OCI-LY7 (cell line): ENCODE measurements at regions not wholly inside any gene's neighbourhood (a gene's known extent, or its start where the extent isn't known, plus 50 kb on each side); places are given as distances from the start of the nearest gene placed in this dataset.

ENCODE experiments used
- BruUV-seq: library from RNA; stranded (reverse); fragments of 400-500 nt; replicated peaks from 2 replicates; lab custom pipeline; 2021; lab: Mats Ljungman, UMichigan
- CTCF ChIA-PET: fragments of 300-600 bp; sonication (Branson Sonifier 250); formaldehyde crosslinking; loops from one replicate; lab custom pipeline; 2022; ENCODE audit warnings: antibody characterized with exemption; ENCODE audit not compliant: unreplicated experiment; lab: Charles Lee
- POLR2A ChIA-PET: fragments of 300-600 bp; sonication (Branson Sonifier 250); formaldehyde crosslinking; loops from one replicate; lab custom pipeline; 2022; ENCODE audit warnings: antibody characterized with exemption; lab: Charles Lee
- DNase-seq: peaks from one replicate; pipeline ENCODE4 v3.0.0-alpha.2; 2015; ENCODE audit warnings: low spot score
- H2AFZ ChIP-seq: fragments of 200-600 bp; sonication (generic), shearing (Covaris generic); 2 replicates; pipeline ENCODE4 v1.6.1; 2014; ENCODE audit warnings: mild to moderate bottlenecking, antibody characterized with exemption, low read length, moderate library complexity
- H3K27ac ChIP-seq: fragments of 200-600 bp; sonication (generic); 2 replicates; pipeline ENCODE4 v1.5.1; 2014; ENCODE audit warnings: mixed run types, low read depth, mild to moderate bottlenecking, moderate library complexity, low read length, inconsistent platforms; ENCODE audit not compliant: poor library complexity, severe bottlenecking
- H3K36me3 ChIP-seq: fragments of 200-600 bp; sonication (generic); 2 replicates; pipeline ENCODE4 v1.6.1; 2014; ENCODE audit warnings: mild to moderate bottlenecking, antibody characterized with exemption, low read length, moderate library complexity, mixed read lengths; ENCODE audit not compliant: insufficient read depth
- H3K4me1 ChIP-seq: fragments of 200-600 bp; sonication (generic); 2 replicates; pipeline ENCODE4 v1.5.1; 2014; ENCODE audit warnings: mild to moderate bottlenecking, low read length; ENCODE audit not compliant: insufficient read depth, poor library complexity, severe bottlenecking
- H3K4me2 ChIP-seq: fragments of 200-600 bp; sonication (generic); 2 replicates; pipeline ENCODE4 v1.6.1; 2014; ENCODE audit warnings: mild to moderate bottlenecking, low read length
- H3K4me3 ChIP-seq: fragments of 200-600 bp; sonication (generic); 2 replicates; pipeline ENCODE4 v1.5.1; 2014; ENCODE audit warnings: mild to moderate bottlenecking, low read depth, low read length; ENCODE audit not compliant: poor library complexity, severe bottlenecking
- H3K79me2 ChIP-seq: fragments of 200-600 bp; sonication (generic); 2 replicates; pipeline ENCODE4 v1.6.1; 2016; ENCODE audit warnings: low read depth, mild to moderate bottlenecking, low read length, moderate library complexity, mixed read lengths; ENCODE audit not compliant: insufficient read depth
- H3K9me2 ChIP-seq: fragments of 200-600 bp; sonication (generic); 2 replicates; pipeline ENCODE4 v1.6.1; 2016; ENCODE audit warnings: mild to moderate bottlenecking, low read length, mixed read lengths; ENCODE audit not compliant: insufficient read depth
- H3K9me3 ChIP-seq: fragments of 200-600 bp; sonication (generic); 2 replicates; pipeline ENCODE4 v1.6.1; 2014; ENCODE audit warnings: mild to moderate bottlenecking, mixed run types, low read length, mixed read lengths
- H4K20me1 ChIP-seq: fragments of 200-600 bp; sonication (generic); 2 replicates; pipeline ENCODE4 v1.6.1; 2014; ENCODE audit warnings: mild to moderate bottlenecking, antibody characterized with exemption, low read length, moderate library complexity, mixed read lengths; ENCODE audit not compliant: insufficient read depth
- CTCF ChIP-seq: fragments of 200-600 bp; sonication (generic); conservative IDR thresholded peaks from 2 replicates; pipeline ENCODE4 v1.5.1; 2014; ENCODE audit warnings: mild to moderate bottlenecking, antibody characterized with exemption, low read length, moderate library complexity, mixed read lengths
- EZH2phosphoT487 ChIP-seq: fragments of 200-600 bp; sonication (generic); IDR thresholded peaks from 2 replicates; pipeline ENCODE4 v1.6.1; 2018; ENCODE audit warnings: low read depth, borderline replicate concordance, mild to moderate bottlenecking, mixed run types, antibody characterized with exemption, low read length, moderate library complexity, mixed read lengths
- intact Hi-C: fragments of 100-400 bp; cut with micrococcal nuclease; formaldehyde crosslinking; loops from one replicate; pipeline ENCODE4 v1.10.0; 2022; ENCODE audit not compliant: unreplicated experiment

GRCh38 chr4:138672393-138672976 is 343.1 kb upstream of the NOCT start:
- Histone ChIP-seq H3K27ac (no peak overlapping the region), H4K20me1 (no peaks in the 10 kb centered on the region), H3K79me2 (no peaks in the 10 kb centered on the region), H3K9me2 (no peaks in the 10 kb centered on the region), H2AFZ (no peak overlapping the region), H3K9me3 (no peaks in the 10 kb centered on the region), H3K4me2 (no peak overlapping the region), H3K4me1 (no peaks in the 10 kb centered on the region), H3K36me3 (no peaks in the 10 kb centered on the region), H3K4me3 (no peak overlapping the region)
- TF ChIP-seq CTCF (no peak), EZH2phosphoT487 (no peak)
- intact Hi-C loops = no loop called here
- DNase-seq = no peak
- POLR2A ChIA-PET = no interaction called here
- no TSS peak for BruUV-seq
- CTCF ChIA-PET = no interaction called here

- ChIA-PET CTCF (no interaction called here), POLR2A (no interaction called here)
- no peak overlapping the region for H3K4me3 ChIP-seq
- DNase-seq = no peak
- TF ChIP-seq EZH2phosphoT487 (no peak), CTCF (no peak)
- no peaks in the 10 kb centered on the region for H3K4me1 ChIP-seq
- intact Hi-C loops = no loop called here
- H3K36me3 ChIP-seq = no peaks in the 10 kb centered on the region
- no peaks in the 10 kb centered on the region for H3K9me3 ChIP-seq
- H3K4me2 ChIP-seq = no peak overlapping the region
- no peak overlapping the region for H2AFZ ChIP-seq
- no peaks in the 10 kb centered on the region for H3K9me2 ChIP-seq
- no peaks in the 10 kb centered on the region for H4K20me1 ChIP-seq
- H3K27ac ChIP-seq = no peak overlapping the region
- H3K79me2 ChIP-seq = no peaks in the 10 kb centered on the region
- no TSS peak for BruUV-seq
Measured at GRCh38 chr4:138671606-138672084, 343.9 kb upstream of the NOCT start.

GRCh38 chr4:138671106-138671505 is 344.5 kb upstream of the NOCT start:
- Histone ChIP-seq H3K4me3 (no peak overlapping the region), H3K4me1 (no peaks in the 10 kb centered on the region), H3K9me3 (no peaks in the 10 kb centered on the region), H3K9me2 (no peaks in the 10 kb centered on the region), H3K79me2 (no peaks in the 10 kb centered on the region), H3K4me2 (no peak overlapping the region), H4K20me1 (no peaks in the 10 kb centered on the region), H3K27ac (no peak overlapping the region), H3K36me3 (no peaks in the 10 kb centered on the region), H2AFZ (no peak overlapping the region)
- POLR2A ChIA-PET = no interaction called here
- CTCF ChIA-PET = no interaction called here
- TF ChIP-seq CTCF = no peak
- TF ChIP-seq EZH2phosphoT487 = no peak
- DNase-seq = no peak
- intact Hi-C loops = no loop called here
- BruUV-seq = no TSS peak
